OCI-LY7 (cell line): ENCODE measurements at regions not wholly inside any gene's neighbourhood (a gene's known extent, or its start where the extent isn't known, plus 50 kb on each side); places are given as distances from the start of the nearest gene placed in this dataset.

Source experiments
- EZH2phosphoT487 ChIP-seq: fragments of 200-600 bp; sonication (generic); IDR thresholded peaks from 2 replicates; pipeline ENCODE4 v1.6.1; 2018; ENCODE audit warnings: low read depth, borderline replicate concordance, mild to moderate bottlenecking, mixed run types, antibody characterized with exemption, low read length, moderate library complexity, mixed read lengths
- TF ChIP-seq, protein P1 (sequence below): fragments of 200-600 bp; sonication (generic); conservative IDR thresholded peaks from 2 replicates; pipeline ENCODE4 v1.5.1; 2014; ENCODE audit warnings: mild to moderate bottlenecking, antibody characterized with exemption, low read length, moderate library complexity, mixed read lengths

DNA sequence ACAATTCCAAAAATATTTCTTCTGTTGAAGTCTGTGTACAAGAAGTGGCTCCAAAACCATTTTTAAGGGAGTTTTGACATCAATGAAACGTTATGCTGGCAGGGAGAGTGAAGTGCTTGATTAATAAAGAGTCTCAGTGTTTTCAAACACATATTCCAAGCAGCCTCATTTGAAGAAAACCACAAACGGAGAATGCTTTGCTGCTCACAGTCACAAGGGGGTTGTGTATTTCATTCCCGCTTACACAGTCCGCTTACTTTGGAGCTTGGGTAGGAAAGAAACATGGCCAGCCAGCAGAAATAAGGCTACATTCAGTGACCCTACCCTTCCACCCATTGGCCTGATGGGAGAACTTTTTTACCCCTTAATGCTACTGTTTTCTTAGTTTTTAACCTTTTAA lies 586.2 kb downstream of the RAB28 start:
- TF ChIP-seq, protein P1, sequence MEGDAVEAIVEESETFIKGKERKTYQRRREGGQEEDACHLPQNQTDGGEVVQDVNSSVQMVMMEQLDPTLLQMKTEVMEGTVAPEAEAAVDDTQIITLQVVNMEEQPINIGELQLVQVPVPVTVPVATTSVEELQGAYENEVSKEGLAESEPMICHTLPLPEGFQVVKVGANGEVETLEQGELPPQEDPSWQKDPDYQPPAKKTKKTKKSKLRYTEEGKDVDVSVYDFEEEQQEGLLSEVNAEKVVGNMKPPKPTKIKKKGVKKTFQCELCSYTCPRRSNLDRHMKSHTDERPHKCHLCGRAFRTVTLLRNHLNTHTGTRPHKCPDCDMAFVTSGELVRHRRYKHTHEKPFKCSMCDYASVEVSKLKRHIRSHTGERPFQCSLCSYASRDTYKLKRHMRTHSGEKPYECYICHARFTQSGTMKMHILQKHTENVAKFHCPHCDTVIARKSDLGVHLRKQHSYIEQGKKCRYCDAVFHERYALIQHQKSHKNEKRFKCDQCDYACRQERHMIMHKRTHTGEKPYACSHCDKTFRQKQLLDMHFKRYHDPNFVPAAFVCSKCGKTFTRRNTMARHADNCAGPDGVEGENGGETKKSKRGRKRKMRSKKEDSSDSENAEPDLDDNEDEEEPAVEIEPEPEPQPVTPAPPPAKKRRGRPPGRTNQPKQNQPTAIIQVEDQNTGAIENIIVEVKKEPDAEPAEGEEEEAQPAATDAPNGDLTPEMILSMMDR, result no peak
- TF ChIP-seq EZH2phosphoT487, result no peak
